WERI-Rb-1 (cell line): ENCODE measurements at regions not wholly inside any gene's neighbourhood (a gene's known extent, or its start where the extent isn't known, plus 50 kb on each side); places are given as distances from the start of the nearest gene placed in this dataset.
A peak's percentile ranks its signal among the peaks of the same experiment; 100 is the strongest.

Experiments
- DNase-seq: peaks from one replicate; pipeline ENCODE4 v3.0.0-alpha.2; 2020
- H3K27ac ChIP-seq: fragments of 250-450 bp; sonication (Bioruptor Pico); 2 replicates; pipeline ENCODE4 v1.5.1; 2020; ENCODE audit warnings: mild to moderate bottlenecking, moderate library complexity
- H3K27me3 ChIP-seq: fragments of 250-450 bp; sonication (Bioruptor Pico); 2 replicates; pipeline ENCODE4 v1.5.1; 2021; ENCODE audit warnings: mild to moderate bottlenecking, low read depth, moderate library complexity; ENCODE audit not compliant: insufficient read depth, severe bottlenecking
- H3K36me3 ChIP-seq: fragments of 250-450 bp; sonication (Bioruptor Pico); 2 replicates; pipeline ENCODE4 v1.5.1; 2020; ENCODE audit warnings: mild to moderate bottlenecking, moderate library complexity
- H3K4me3 ChIP-seq: 2 replicates; pipeline ENCODE4 v1.5.1; 2011; ENCODE audit warnings: low read depth, mild to moderate bottlenecking, control low read depth, low read length
- H3K9me3 ChIP-seq: fragments of 250-450 bp; sonication (Bioruptor Pico); 2 replicates; pipeline ENCODE4 v1.5.1; 2021; ENCODE audit warnings: mild to moderate bottlenecking, moderate library complexity; ENCODE audit not compliant: severe bottlenecking
- CTCF ChIP-seq: IDR thresholded peaks from 2 replicates; pipeline ENCODE4 v1.5.1; 2011; ENCODE audit warnings: low read depth, mild to moderate bottlenecking, control low read depth, inconsistent platforms, low read length

GRCh38 chr7:17467386-17467945, 169.0 kb downstream of the AHR start:
- Histone ChIP-seq H3K27me3 (no peaks in the 10 kb centered on the region), H3K4me3 (no peak overlapping the region), H3K27ac (no peak overlapping the region), H3K36me3 (no peaks in the 10 kb centered on the region), H3K9me3 (no peaks in the 10 kb centered on the region)
- TF ChIP-seq CTCF: no peak
- no peak for DNase-seq

GRCh38 chr7:17471325-17471724, 172.9 kb downstream of the AHR start:
- Histone ChIP-seq H3K9me3 (no peaks in the 10 kb centered on the region), H3K27ac (no peak overlapping the region), H3K36me3 (no peaks in the 10 kb centered on the region), H3K27me3 (no peaks in the 10 kb centered on the region), H3K4me3 (no peak overlapping the region)
- no peak for DNase-seq
- no peak for TF ChIP-seq CTCF

GRCh38 chr7:17472518-17472917, 174.1 kb downstream of the AHR start:
- no peaks in the 10 kb centered on the region for H3K27me3 ChIP-seq
- no peak overlapping the region for H3K4me3 ChIP-seq
- no peak for DNase-seq
- no peaks in the 10 kb centered on the region for H3K9me3 ChIP-seq
- H3K27ac ChIP-seq: no peak overlapping the region
- no peaks in the 10 kb centered on the region for H3K36me3 ChIP-seq
- no peak for TF ChIP-seq CTCF

- no peak for TF ChIP-seq CTCF
- no peak for DNase-seq
- no peaks in the 10 kb centered on the region for H3K9me3 ChIP-seq
- H3K36me3 ChIP-seq: no peaks in the 10 kb centered on the region
- no peaks in the 10 kb centered on the region for H3K27me3 ChIP-seq
- H3K27ac ChIP-seq: no peak overlapping the region
- H3K4me3 ChIP-seq: no peak overlapping the region
These were observed 174.5 kb downstream of the AHR start for GRCh38 chr7:17472939-17473338.

- peak; percentile 11 for DNase-seq
- no peak overlapping the region for H3K4me3 ChIP-seq
These were observed 176.4 kb downstream of the AHR start for GRCh38 chr7:17474724-17475344.

More at GRCh38 chr7:17474724-17475344, 176.4 kb downstream of the AHR start:
- Histone ChIP-seq H3K27ac (no peak overlapping the region), H3K9me3 (no peaks in the 10 kb centered on the region), H3K27me3 (no peaks in the 10 kb centered on the region), H3K36me3 (no peaks in the 10 kb centered on the region)
- peak; percentile 21; the same call in 1 of the 2 replicates for TF ChIP-seq CTCF
